Activated CD4-positive, CD25-positive, alpha-beta regulatory T cell treated with anti-CD3 and anti-CD28 coated beads, Interleukin-2, amount 50 U/mL, for 16 hours (primary cell): ENCODE measurements at regions not wholly inside any gene's neighbourhood (a gene's known extent, or its start where the extent isn't known, plus 50 kb on each side); places are given as distances from the start of the nearest gene placed in this dataset.

Experiments
- DNase-seq: peaks from one replicate; pipeline ENCODE4 v3.0.0-alpha.2; 2020; ENCODE audit warnings: low read depth, low spot score

DNA sequence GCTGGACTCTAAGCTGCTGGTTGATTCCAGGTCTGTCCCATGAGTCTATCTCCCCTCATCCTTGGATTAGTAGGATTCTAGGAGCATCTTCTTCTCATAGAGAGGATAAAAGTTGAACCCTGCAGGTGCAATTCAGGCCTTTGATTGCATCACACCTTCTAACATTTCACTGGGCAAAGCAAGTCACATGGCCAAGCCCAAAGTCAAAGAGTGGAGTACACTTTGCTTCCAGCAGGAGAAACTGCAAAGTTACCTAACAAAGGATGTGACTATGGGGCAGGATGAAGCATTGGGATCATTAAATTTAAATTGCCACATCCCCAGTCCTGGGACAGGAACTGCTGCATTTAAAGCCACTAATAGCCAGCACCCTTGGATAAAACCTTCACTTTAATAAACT is 51.0 kb upstream of the EGFLAM start:
- no peak for DNase-seq

DNA sequence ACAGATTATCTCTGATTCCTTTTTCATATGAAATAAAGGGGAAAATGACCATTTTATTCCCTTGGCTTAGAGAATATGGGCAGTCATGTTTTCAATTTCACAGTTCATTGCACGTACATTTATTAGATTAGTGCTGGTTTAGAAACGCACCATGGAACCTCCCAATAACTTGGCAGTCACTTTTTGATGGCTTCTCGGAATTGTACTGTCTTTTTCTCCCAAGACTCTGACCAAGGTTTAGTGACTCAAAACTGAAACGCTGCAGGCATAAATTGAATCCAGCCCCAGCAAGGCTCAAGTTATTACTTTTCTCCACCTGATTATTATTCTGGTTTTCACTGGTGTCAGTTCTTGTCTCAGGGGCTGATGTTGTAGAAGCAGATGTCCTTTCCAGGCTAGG is 55.6 kb upstream of the EGFLAM start:
- DNase-seq = no peak

DNA sequence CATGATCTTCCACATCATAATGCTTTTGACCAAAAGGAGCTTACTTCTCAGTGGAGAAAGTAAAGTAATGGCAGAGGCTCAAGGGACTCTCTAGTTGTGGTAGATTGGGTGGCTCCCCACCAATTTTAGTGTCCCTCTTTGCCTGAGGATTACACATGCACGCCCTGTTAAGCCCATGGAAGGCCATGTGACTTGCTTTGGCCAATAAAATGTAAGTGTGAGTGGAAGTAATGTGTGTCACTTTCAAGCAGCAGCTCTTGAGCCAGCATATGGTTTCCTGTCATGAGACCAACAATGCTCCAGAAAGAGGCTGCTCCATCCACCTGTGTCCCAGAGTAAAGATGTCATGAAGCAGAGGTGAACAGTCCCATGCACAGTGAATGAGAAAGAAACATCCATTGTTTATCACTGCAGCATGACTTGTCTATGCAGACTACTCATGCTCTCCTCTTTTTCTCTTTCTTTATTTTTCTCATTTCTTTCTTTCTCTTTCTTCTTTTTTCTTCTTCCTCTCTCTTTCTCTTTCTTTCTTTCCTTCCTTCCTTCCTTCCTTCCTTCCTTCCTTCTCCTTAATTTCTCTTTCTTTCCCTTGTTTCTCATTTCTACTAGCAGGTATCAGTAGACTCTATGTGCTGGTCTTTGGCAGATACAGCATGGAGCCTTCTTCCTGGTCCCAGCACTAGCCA is 57.3 kb upstream of the EGFLAM start:
- no peak for DNase-seq

DNA sequence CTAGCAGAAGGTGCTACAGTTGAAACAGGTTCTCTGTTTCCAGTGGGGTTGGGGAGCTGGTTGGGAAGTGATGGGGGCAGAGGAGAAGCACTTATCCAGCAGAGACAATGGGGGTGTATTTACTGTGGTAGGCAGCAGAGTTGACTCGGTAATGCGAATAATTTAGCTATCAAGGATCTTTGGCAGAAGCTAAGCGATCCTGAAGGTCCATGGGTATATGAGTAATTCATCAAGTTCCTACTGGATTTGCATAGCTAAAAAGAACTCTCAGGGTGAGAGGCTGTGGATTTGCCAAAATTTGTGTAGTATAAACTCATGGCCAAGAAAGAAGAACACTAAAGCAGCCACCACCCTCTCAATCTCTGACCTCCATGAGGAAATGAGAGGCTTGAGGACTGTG is 61.2 kb upstream of the EGFLAM start:
- DNase-seq = no peak

DNA sequence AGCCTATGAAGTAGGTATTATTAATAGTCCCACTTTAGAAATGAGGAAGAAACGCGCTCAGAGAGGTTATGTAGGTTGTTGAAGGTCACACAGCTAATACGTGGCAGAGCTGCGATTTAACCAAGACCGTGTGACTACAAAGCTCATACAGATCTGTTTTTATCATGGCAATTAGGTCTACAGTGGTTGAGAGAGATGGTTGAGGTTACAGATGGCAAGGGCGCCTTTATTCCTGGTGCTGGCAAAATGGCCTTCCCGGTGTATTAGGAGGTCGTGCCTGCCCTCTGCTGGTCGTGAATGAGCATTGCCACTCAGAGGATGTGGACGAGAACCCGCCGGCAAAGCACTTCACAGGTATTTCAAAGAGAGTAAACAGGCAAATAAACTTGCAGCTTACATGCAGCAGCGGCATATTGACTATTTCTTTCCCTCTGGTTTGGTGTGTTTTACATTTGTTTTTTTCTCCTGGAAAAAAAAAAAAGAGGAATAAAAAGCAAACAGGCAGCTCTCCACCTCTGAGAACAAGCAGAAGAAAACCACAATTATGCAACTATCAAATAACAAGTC is 65.3 kb upstream of the EGFLAM start:
- peak; percentile 16 for DNase-seq

DNA sequence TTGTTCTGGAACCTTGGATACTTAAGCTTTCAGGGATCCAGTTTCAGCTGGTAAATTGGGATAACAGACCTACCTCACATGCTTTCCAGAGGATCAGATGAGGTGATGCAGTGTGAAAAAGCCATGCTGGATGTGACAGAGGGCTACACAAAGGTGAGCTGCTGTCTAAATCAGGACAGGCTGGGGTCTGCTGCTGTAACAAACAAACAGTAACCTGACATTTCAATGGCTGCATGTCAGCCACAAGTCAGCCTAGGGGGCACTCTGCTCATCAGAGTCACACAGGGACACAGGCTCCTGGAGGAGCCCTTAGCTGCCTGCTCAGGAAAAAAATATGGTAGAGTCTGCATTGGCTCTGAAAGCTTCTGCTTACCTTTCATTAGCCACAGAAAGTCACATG is 66.7 kb upstream of the EGFLAM start:
- no peak for DNase-seq

DNA sequence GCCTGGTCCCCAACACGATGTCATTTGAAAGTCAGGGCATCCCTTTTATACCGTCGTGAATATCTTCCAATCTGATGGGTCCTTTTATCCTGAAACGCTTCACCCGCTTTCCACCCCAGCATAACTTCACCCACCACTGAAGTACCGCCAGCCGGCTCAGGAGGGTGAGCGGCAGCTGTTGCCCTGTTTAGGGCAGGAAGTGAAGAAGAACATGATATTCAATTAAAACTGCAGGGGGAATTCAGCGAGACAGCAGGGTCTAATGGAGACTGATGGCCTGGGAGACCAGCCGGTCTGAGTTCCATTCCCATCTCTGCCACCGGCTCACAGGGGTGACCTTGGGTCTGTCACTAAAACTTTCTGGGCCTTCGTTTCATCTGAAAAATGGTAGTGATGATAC is 68.2 kb upstream of the EGFLAM start:
- DNase-seq = no peak

DNA sequence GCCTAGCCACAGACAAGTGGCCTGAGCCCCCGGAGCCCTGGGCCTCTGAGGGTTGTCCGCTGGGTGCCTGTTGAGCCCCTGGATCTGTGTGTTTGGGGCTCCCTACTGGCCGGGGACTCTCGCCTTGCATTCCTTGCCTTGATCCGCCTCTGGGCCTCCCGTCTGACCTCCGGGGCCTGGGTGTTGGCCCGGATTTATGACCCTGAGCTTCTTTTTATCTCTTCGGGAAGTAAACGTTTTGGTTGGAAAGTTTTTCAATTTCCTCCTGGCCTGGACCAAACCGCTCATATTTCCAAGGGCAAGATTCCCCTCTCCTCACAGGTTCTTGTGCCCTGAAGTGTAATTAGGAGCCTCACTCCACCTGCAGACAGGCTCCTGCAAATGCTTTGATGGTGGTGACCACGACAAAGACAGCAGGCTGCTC is 69.3 kb upstream of the EGFLAM start:
- DNase-seq = no peak

DNA sequence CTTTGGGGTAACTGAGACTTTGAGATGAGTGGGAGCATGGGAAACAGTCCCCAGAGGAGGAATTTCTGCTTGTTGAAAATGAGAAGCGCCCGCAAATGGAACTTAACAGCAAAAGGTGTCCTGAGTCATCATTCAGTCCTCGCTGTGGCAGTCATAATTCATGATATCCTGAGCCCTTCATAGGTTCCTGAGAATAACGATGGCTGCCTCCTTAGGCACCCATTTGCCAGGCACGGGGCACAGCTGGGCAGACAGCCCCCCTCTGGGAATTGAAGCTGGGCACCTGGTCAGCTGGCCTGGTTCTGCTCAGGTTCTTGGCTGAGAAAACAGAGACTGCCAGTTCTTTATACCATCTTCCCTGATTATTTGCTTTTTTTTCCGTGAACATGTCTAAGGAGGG is 69.8 kb upstream of the EGFLAM start:
- no peak for DNase-seq

DNA sequence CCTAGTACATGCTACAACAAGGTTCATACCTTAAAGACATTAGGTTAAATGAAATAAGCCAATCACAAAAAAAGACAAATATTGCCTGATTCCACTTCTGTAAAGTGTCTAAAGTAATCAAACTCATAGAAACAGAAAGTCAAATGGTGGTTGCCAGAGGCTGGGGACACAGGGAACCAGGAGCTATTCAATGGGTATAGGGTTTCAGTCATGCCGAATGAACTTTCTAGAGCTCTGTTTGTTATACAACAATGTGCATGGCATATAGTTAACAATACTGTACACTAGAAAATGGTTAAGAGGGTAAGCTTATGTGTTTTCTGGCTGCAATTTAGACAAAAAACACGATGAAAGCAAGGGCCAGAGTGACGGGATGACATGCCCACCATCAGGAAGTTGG is 70.8 kb upstream of the EGFLAM start:
- no peak for DNase-seq

DNA sequence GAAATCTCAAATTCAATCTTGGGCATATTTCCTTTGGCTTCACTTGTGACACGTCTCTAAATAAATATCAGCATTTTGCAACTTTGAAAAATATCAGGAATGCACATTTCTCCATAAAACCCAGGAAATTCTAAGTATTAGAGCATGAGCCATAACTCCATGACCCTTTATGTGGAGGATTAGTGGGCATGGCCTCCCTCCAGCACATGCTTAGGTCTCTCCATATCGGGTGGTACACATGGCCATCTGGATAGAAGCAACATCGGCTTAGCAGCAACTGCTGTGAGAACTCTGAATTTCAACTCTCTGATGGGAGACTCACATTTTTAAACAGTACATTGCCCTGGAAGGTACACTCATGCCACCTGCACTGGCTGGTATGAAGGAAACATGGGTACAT is 73.7 kb upstream of the EGFLAM start:
- DNase-seq = no peak

DNA sequence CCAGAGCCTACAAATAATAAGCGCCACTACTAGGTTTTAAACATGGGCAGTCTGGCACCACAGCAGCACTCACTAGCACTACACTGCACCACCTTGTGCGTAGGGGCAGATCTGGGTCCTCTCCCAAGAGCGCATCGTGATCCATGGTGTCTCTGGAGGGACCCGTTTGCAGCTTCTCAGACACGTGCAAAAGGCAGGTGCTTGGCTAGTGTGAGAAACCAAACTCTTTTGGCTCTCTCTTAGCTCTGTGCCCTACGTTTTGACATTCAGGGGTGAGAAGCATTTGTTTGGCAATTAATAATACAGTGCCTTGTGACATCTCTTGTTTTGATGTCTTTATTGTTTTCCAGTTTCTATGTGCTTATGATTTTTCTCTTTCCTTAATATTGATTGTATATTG is 75.4 kb upstream of the EGFLAM start:
- DNase-seq = no peak

DNA sequence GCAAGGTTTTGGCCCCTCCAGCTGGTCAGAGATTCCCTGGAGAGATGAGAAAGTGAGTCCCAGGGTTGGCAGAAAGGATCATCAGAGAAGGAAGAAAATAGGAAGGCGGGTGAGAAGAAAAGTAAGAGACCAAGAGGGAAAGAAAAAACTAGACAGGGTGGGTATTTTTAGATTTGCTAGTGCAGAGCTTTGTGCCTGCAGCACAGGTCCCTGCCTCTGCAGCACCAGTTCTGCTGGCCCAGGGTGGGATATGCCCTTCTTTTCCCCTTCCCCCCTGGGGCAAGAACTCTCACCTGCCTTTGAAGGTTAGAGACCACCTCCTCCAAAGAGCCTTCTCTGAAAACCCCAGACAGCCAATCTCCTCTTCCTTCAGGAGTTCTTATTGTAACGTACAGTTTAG is 90.3 kb upstream of the EGFLAM start:
- DNase-seq = no peak

DNA sequence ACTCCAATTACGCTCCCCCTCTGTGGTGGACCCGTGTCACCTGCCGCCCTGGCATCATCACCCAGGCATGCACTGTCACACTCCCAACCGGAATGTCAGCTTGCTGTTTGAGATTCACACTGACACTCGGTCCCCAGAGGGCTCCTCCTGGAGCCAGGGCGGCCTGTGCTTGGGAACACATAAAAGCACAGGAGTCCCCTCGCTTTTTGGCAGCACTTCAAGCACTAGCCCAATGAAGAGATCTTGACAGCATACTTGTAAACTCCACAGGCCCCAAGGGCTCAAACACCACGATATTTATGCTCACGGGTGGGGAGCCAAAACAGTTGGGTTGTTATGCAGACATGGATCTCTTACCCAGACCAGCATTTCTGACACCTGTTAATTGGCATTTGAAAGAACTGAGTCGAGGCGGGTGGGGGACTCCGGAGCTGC is 90.8 kb upstream of the EGFLAM start:
- no peak for DNase-seq

DNA sequence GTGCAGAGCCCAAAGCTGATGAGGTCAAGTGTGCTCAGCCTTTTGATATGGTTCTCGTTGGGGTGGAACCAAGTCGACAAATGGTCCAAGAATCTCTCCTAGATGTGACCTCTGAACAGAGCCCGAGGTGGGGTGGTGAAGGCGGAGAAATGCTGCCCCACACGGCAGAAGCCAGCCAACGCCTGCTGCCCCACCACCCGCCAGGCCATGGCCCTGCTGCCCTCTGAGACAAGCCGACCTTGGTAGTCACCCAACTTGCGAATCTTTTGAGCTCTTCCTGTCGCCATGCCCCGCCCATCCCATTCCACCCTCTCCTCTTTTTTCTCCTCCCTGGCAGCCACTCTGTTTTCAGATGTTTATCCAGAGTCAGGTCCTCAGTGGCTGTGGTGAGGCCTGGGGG is 91.5 kb upstream of the EGFLAM start:
- no peak for DNase-seq

DNA sequence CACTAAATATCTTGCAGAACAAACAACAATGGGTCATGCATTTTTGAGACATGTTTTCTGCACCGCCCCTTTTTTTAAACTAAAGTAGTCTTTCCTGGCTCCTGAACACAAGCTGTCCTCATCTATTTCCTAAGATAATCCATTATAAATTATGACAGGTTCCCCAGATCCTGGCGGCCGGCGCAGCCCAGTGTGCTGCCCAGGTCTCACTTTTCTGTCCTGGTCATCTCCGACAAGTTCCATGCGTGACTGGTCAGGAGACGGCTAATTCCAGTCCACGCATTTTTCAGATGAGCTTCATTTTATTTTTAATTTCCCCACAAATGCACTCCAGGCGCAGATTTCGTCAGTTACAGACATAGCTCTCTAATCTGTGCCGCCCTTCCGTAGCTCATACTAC is 92.9 kb upstream of the EGFLAM start:
- DNase-seq = no peak

DNA sequence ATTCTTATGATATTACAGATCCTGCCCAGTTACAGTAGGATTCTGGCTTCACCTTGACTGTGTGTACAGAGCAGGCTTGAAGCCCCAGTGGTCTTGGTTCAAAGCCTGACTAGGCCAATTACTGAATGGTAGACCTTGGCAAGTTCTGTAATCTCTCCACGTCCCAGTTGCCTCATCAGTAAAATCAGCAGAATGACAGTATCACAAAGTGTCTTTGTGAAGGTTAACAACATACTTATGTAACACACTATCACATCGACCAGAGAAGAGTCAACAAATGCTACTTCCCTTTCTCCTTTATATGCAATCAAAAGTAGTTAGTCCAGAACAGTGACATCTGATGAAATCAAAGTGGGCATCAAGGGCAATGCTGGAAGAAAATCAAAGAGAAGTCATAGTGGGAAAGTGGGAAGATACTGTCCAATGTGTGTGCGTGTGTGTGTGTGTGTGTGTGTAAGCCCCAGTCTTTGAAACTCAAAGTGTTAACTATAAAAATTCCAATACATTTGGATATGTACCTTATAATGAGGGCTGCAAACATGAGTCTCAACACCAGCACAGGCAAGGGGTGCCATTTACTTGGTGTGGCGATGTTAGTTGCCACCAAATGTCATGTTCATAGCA is 93.5 kb upstream of the EGFLAM start:
- no peak for DNase-seq

DNA sequence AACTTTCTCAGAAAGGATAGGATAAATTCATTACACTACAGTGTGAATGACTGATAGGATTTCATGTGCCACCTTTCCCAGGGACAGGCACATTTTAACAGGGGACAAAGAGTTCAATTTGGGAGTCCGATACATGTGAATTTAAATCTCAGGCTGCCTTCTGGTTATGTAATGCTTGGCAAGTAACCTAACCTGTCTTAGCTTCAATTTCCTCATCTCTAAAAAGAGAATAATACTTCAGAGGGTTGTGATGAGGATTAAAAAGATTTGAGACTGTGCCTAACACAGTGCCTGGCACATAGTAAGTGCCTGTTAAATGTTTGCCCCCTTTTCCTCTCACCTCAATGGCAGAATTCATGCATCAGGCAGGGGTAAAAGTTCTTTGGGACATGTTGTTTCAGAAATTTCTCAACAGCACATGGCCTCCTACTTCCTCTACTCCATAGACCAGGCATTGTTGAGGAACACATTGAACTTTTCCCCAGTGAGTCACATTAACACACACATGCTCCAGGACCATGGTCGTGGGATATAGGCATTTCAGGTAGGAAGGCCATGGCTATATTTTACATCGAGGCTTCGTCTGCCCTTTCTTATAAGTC is 94.6 kb upstream of the EGFLAM start:
- no peak for DNase-seq

DNA sequence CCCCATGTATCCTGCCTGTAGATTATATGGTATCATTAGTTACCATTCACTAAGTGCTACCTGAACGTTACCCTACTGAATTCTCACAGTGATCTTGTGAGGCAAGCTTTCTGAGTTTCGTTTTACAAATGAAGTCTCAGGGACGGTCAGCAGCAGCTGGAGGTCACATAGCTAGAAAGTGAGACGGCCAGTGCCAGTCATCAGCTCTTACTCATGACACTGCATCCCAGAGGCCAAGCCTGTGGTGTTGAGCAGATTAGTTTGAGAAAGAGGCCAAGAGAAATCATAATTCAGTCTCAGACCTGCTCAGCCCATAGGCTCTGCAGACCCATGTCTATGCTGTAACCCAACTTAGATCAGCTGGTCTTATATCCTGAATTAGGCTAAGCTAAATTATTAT is 95.7 kb upstream of the EGFLAM start:
- no peak for DNase-seq

DNA sequence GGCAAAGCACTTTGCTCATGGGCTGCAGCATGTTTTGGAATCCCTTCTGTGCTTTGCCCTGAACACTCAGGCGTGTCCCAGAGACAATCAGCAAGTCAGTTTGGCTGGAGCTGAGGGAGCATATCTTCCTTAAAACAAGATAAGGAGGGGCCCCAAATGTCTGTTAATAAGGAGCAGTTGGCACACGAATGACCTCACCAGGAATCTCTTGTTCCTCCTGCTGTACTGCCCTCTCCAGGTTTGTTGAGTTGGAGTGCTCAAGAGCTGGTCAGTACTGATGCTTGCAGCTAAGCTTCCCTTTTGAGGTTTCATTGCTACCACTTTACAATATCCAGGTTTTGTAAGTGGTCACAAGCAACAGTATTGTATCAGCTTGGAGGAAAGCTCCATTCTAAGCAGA is 101.3 kb upstream of the EGFLAM start:
- DNase-seq = no peak

DNA sequence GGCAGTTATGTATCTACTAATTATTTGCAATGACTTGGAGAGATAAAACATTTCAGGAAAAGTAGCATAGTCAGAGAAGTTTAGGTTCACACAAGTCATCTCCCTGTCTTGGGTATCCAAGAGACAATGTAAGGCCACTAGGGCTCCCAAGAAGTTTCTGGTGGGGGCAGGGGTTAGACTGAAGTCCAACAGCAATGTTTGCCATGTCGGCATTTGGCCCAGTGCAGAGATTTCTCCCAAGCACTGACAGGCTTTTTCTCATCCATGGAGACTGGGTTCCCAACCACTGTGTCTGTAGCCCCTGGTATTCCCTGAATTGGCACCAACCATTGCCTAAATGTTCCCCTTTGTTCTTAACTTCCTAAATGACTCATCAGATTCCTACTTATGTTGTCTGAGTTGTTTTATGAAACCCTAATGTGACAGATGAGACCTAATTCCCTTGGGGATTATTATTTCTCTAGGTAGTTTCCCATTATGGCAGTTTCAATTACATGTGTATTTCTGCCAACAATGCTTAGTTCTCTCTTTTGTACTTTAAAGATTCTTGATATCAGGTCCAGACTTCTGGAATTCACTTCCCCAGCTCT is 103.6 kb upstream of the EGFLAM start:
- DNase-seq = no peak

DNA sequence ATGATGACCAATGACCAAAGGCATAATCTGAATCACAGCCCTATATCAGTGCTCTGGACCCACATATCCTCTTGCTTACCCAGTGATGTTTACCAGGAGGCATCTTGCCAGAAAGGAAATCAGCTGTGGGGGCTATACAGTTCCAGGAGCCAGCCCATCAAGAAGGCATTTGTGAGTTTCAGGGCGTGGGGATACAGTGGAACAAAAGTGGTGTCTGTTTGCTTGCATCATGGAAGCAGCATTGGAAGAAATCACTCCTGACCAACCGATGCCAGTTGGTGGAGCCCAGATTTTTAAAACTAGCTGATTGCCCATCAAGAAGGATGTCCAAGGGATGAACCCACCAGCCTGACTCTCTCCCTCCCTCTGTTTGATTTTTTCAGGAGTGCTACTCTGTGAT is 106.5 kb upstream of the EGFLAM start:
- no peak for DNase-seq

DNA sequence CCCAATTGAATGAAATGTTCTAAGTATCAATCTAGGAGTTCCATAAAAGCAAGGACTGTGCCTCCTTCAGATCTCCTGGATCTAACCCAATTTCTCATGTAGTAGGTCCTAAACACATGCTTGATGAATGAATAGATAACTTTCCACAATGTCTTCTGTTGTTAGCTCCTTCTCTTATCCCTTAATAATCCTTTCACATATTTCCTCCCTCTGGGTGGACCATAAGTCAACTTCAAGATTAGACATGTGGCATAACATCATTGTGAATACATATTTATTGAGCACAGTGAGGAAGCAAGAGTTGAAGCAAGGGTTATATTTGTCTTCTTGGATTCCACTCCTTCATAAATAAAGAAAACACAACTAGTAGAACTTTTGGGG is 108.6 kb upstream of the EGFLAM start:
- DNase-seq = no peak
